Effector memory CD8-positive, alpha-beta T cell (primary cell): ENCODE measurements at regions not wholly inside any gene's neighbourhood (a gene's known extent, or its start where the extent isn't known, plus 50 kb on each side); places are given as distances from the start of the nearest gene placed in this dataset.

ENCODE experiments used
- ATAC-seq: fragments of 150-1000 bp; cut with Tn5 transposase; replicated peaks from 2 replicates; pipeline ENCODE4 v1.10.0; 2021; ENCODE audit warnings: mild to moderate bottlenecking, moderate library complexity
- DNase-seq, 3 experiments: peaks; one replicate each; pipeline ENCODE4 v3.0.0; 2021
- H3K27ac Mint-ChIP-seq, 2 donors: one replicate each; pipeline ENCODE4 v1.8.0; 2022; ENCODE audit warnings: mild to moderate bottlenecking in 2 of 2, mixed read lengths in 2 of 2, moderate library complexity in 2 of 2
- H3K27me3 Mint-ChIP-seq, 2 donors: one replicate each; pipeline ENCODE4 v1.8.0; 2022; ENCODE audit warnings: mixed read lengths in 2 of 2
- H3K36me3 Mint-ChIP-seq: one replicate; pipeline ENCODE4 v1.8.0; 2022; ENCODE audit warnings: mild to moderate bottlenecking, moderate library complexity, mixed read lengths; ENCODE audit not compliant: insufficient read depth
- H3K4me1 Mint-ChIP-seq, 2 donors: one replicate each; pipeline ENCODE4 v1.8.0; 2022; ENCODE audit warnings: low read depth in 2 of 2, mixed read lengths in 2 of 2
- H3K4me3 Mint-ChIP-seq, 2 donors: one replicate each; pipeline ENCODE4 v1.8.0; 2022; ENCODE audit warnings: mild to moderate bottlenecking in 2 of 2, mixed read lengths in 2 of 2, moderate library complexity in 2 of 2
- H3K9me3 Mint-ChIP-seq, 2 donors: one replicate each; pipeline ENCODE4 v1.8.0; 2022; ENCODE audit warnings: mixed read lengths in 2 of 2

DNA sequence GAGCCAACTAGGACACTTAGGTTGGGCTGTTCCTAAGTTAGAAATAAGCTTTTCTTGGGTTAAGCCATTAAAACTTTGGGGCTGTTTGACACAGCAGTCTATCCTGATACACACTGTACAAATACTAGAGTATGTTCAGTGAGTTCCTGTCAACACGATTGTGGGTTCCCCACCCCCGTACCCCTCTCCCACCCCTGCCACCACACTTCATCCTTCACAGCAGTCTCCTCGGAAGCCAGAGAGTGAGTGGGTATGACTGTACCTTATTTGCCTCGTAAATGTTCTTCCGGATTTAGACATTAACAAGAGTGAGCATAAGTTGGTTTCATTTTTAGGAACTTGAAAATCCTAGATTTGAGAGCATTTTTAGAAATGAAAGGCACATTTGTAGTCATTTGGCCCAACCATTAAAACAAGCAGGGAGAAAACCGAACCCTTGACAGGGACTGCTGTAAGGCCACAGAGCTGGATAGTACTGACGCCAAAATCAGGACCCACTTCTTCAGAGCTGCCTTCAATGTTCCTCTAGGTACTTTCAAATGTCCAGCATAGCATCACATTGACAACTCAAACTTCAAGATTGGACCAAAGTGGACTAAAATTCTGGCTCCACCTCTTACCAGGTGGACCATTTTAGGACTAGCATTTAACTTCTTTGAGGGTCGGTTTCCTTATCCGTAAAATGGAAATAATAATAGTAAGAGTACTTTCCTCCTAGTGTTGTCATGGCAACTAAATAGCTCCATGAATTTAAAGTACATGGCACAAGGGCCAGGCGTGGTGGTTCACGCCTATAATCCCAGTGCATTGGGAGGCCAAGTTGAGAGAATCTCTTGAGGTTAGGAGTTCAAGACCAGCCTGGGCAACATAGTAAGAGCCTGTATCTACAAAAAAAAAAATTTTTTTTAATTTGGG lies 166.3 kb upstream of the SERTAD2 start:
- ATAC-seq (peak; percentile 98), DNase-seq (peak in 2 of 3 experiments; percentile 9 to 22)
- Mint-ChIP-seq H3K27ac (peak overlapping the region; percentile 83 to 90), H3K36me3 (peaks cover 3% of the 10 kb centered on the region), H3K9me3 (no peaks in the 10 kb centered on the region), H3K4me1 (peaks cover 14 to 20% of the 10 kb centered on the region in 2 donors), H3K27me3 (no peaks in the 10 kb centered on the region), H3K4me3 (peak overlapping the region; percentile 41 to 50)

DNA sequence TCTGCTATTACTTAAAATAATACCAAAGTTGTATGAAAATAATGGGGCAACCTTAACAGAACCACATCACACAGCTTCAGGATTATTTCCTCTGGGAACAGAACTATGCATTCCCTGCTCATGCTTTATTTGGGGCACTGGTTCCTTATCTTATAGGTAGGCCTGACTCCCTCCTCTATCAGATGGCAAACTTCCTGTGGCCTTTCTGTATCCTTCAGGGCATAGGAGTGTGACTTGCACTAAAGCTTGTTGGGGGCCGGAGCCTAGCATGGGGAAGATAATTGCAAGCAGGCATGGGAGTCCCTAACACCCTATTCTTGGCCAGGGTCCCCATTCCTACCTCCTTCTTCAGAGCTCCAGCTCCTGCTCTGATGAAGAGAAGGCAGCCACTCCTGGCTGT lies 167.2 kb upstream of the SERTAD2 start:
- Mint-ChIP-seq H3K27ac (peak overlapping the region; percentile 83 to 90), H3K4me3 (no peak overlapping the region), H3K36me3 (peaks cover 3% of the 10 kb centered on the region), H3K4me1 (peaks cover 14 to 20% of the 10 kb centered on the region in 2 donors), H3K9me3 (no peaks in the 10 kb centered on the region), H3K27me3 (no peaks in the 10 kb centered on the region)
- DNase-seq (no peak), ATAC-seq (no peak)

DNA sequence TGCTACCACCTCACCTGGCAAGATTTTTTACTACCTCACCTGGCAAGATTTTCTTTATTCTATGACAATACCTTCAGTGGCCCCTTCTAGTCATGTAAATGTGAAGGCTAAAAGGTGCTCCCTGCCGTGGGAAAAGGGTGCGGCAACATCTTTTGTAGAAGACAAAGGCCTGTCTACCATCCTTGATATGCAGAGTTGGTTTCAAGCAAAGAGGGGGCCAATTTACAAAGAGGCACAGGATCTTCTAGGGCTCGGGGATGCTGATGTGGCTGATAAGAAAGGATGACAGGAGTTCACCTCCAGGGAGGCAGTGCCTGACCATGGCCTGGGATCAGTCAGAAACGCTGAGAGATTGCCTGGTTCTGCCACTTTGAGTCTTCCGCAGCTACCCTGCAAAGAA lies 165.4 kb upstream of the SLC1A4 start:
- Mint-ChIP-seq H3K27me3 (no peaks in the 10 kb centered on the region), H3K4me1 (peaks cover 9 to 12% of the 10 kb centered on the region in 2 donors), H3K27ac (no peak overlapping the region), H3K4me3 (no peak overlapping the region), H3K9me3 (no peaks in the 10 kb centered on the region), H3K36me3 (peaks cover under 1% of the 10 kb centered on the region)
- no peak for DNase-seq
- no peak for ATAC-seq

DNA sequence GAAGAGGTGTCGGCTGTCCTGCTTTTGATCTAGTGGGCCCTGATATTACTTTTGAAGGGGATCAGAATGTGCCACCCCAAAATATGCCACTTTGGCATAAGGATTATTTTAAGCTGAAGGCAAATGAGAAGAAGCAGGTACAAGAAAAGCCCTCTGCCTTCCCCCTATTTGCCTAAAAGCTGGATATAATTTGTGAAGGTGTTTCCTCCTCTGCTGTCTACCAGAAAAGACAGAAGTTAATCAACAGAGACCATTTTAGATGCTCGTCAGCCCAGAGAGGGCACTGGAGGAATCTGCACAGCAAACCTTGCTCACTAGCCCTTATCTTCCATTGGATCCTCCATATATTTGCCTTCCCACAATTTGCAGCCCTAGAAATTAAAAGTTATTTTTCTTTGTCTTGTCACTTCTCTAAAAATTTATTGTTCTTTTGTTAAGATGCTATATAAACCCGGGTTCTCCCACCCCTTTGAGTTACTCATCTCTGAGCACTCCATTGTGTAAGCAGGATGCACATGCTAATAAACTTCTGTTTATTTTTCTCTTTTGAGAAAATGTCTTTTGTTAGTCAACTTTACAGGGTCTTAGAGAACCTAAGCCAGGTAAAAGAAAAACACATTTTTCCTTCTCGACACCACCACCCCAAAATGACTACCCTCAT lies 163.2 kb upstream of the SLC1A4 start:
- no peaks in the 10 kb centered on the region for H3K27me3 Mint-ChIP-seq
- no peak overlapping the region for H3K4me3 Mint-ChIP-seq
- H3K9me3 Mint-ChIP-seq, result no peaks in the 10 kb centered on the region
- H3K4me1 Mint-ChIP-seq, result peaks cover under 1% of the 10 kb centered on the region in 2 donors
- H3K36me3 Mint-ChIP-seq, result peaks cover under 1% of the 10 kb centered on the region
- no peak overlapping the region for H3K27ac Mint-ChIP-seq
- ATAC-seq (no peak), DNase-seq (no peak)

DNA sequence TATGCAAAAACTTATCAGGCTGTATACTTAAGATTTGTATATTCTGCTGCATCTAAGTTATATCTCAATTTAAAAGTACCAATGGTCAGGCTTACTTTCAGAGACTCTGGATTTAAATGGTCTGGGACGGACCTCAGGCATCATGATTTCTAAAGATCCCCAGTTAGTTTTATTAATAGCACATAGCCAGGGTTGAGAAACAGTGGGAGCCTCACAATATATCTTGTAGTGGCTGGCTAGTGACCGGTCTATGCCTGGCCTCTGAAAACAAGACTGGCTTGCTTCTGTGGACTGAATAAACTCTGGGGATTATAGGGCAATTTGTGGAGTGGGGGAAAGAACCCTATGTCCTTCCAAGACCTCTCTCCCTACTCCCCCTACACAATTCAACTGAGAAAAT lies 162.5 kb upstream of the SLC1A4 start:
- no peak overlapping the region for H3K4me3 Mint-ChIP-seq
- H3K27me3 Mint-ChIP-seq, result no peaks in the 10 kb centered on the region
- peaks cover 6 to 8% of the 10 kb centered on the region in 2 donors for H3K4me1 Mint-ChIP-seq
- no peak for ATAC-seq
- no peak for DNase-seq
- peaks cover 3% of the 10 kb centered on the region for H3K36me3 Mint-ChIP-seq
- no peaks in the 10 kb centered on the region for H3K9me3 Mint-ChIP-seq
- H3K27ac Mint-ChIP-seq, result no peak overlapping the region

DNA sequence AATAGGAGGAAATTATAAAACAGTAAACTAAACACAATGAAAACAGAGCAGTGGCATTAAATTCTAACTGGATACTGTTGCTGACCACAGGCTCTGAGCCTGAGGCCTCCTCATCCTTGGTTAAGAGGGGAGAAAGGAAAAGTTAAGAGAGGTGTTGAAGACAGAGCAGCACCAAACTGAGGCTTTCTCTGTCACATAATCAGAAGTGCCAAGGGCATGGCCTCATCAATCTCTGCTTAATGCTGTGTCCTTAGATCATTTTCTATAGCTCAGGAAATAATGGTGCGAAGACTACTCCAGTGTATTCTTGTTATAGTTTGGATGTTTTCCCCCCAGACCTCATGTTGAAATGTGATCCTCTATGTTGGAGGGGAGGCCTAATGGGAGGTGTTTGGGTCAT lies 160.9 kb upstream of the SLC1A4 start:
- Mint-ChIP-seq H3K4me3 (no peak overlapping the region), H3K9me3 (no peaks in the 10 kb centered on the region), H3K36me3 (peaks cover 3% of the 10 kb centered on the region), H3K27me3 (peaks cover under 1 to 4% of the 10 kb centered on the region in 2 donors), H3K4me1 (peaks cover 6 to 8% of the 10 kb centered on the region in 2 donors), H3K27ac (no peak overlapping the region)
- DNase-seq (no peak), ATAC-seq (no peak)

DNA sequence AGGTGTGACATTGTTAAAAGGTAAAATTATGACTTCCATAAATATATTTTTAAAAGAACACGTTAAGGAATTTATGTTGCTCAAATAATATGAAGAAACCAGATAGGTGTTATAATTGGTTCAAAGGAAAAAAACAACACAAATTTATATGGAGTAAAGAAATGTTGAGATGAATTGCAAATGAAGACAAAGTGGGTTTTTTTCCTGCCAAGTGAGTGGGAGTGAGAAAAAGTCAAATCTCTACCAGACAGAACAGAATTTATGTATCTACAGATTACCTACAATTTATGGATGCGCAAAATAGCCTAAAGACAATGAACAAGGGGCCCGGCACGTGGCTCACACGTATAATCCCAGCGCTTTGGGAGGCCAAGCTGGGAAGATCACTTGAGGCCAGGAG lies 159.7 kb upstream of the SLC1A4 start:
- Mint-ChIP-seq H3K9me3 (no peaks in the 10 kb centered on the region), H3K27ac (no peak overlapping the region), H3K4me1 (peaks cover 6 to 8% of the 10 kb centered on the region in 2 donors), H3K27me3 (peaks cover 8 to 13% of the 10 kb centered on the region in 2 donors), H3K36me3 (peaks cover 3% of the 10 kb centered on the region), H3K4me3 (no peak overlapping the region)
- no peak for ATAC-seq
- DNase-seq, result no peak

DNA sequence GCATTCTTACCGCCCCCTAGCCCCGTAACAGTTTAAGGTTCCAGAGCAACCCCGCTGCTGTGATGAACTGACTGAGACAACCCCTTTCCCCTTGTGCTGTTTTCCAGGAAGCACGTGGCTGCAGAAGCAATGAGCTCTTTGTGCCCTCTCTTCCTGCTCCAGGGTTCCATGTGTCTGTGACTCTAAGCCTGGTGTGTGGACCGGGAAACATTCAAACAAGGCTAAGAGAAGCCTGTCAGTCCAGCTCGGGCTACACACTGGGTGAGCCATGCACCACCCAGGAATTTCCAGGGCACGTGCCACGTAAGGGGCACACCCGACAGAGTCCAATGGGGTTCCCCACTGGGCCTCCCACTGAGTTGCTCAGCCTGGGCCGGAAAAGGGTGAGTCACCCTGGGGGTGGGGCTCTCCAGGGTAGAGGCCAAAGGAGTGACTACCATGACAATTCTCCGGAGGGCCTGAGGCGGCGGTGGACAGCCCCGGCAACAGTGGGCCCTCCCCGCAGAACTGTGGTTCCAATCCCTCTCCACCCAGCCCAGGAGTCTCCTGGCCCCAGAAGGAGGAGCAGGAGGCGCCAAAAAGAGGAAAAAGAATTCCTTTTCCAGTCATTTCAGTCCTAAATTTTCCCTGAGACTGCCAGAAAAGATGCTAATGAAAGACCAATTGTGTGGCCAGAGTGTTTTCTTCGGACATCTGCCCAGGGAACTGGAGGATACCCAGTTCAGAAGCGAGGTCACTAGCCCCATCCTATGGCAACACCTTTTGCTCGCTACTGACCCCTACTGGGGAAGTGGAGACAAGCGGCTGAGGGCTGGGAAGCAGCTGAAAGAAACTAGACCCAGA lies 157.8 kb upstream of the SLC1A4 start:
- ATAC-seq (peak; percentile 95), DNase-seq (peak; percentile 84 to 87 (median 86))
- peak overlapping the region; percentile 18 to 72 for H3K27ac Mint-ChIP-seq
- H3K4me3 Mint-ChIP-seq, result peak overlapping the region; percentile 64 to 67
- peaks cover 6 to 8% of the 10 kb centered on the region in 2 donors for H3K4me1 Mint-ChIP-seq
- H3K36me3 Mint-ChIP-seq, result peaks cover 3% of the 10 kb centered on the region
- no peaks in the 10 kb centered on the region for H3K9me3 Mint-ChIP-seq
- peaks cover 8 to 23% of the 10 kb centered on the region in 2 donors for H3K27me3 Mint-ChIP-seq

DNA sequence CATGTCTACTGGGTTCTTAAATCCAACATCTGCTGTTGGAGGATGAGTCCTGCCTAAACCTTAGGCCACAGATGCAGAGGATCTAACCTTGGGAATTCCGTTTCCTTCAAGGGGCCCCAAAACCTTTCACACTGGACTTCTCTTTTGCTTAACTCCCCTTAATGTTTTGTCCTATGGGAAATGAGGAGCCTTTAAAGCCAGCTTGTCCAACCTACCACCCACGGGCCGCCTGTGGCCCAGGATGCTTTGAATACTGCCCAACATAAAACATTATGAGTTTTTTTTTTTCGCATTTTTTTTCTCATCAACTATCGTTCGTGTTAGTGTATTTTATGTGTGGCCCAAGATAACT lies 157.2 kb upstream of the SLC1A4 start:
- Mint-ChIP-seq H3K27me3 (peaks cover 8 to 23% of the 10 kb centered on the region in 2 donors), H3K4me3 (peak overlapping the region; percentile 64 to 67), H3K4me1 (peaks cover 6 to 8% of the 10 kb centered on the region in 2 donors), H3K36me3 (peaks cover 3% of the 10 kb centered on the region), H3K27ac (peak overlapping the region in 1 of 2 donors; percentile 72), H3K9me3 (no peaks in the 10 kb centered on the region)
- DNase-seq (no peak), ATAC-seq (no peak)

DNA sequence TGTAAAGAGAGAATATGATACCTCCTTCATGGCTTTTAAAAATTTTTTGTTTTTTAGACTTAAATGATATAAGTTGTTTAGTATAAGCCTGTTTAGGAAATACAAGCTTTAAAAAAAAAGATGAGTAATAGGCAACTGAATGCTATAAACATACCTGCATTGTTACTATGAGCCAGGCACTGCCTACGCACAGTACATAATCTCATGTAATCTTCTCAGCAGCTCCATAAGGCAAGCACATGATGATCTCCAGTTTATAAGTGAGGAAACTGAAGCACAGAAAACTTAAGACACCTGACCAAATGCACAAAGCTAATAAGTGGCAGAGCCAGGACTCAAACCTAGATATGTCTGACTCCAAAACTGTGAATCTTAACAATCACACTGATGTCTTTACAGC lies 156.3 kb upstream of the SLC1A4 start:
- DNase-seq (no peak), ATAC-seq (no peak)
- Mint-ChIP-seq H3K4me1 (peaks cover 6 to 8% of the 10 kb centered on the region in 2 donors), H3K4me3 (no peak overlapping the region), H3K27ac (no peak overlapping the region), H3K9me3 (no peaks in the 10 kb centered on the region), H3K36me3 (peaks cover 3% of the 10 kb centered on the region), H3K27me3 (peaks cover 8 to 23% of the 10 kb centered on the region in 2 donors)

DNA sequence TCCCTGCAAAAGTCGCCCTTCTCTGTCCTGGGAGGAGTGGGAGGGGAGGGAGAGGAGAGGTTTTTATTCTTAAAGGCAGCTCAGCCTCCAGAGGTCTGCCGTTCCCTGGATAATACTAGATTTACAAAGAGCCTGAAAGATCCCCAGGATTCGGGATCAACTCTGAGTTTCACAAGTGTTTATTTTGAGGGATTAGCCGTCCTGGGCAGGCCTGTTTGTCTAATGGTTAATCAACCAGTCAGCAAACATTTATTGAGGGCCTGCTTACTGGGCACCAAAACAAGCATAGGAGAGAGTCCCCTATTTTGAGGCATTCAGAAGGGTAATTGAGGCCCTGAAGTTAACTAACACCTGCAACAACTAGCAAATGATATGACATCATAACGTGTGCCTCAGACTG lies 152.6 kb upstream of the SLC1A4 start:
- Mint-ChIP-seq H3K9me3 (no peaks in the 10 kb centered on the region), H3K27ac (no peak overlapping the region), H3K4me3 (no peak overlapping the region), H3K36me3 (no peaks in the 10 kb centered on the region), H3K4me1 (peaks cover 1 to 3% of the 10 kb centered on the region in 2 donors), H3K27me3 (peaks cover 8 to 23% of the 10 kb centered on the region in 2 donors)
- DNase-seq (no peak), ATAC-seq (no peak)

DNA sequence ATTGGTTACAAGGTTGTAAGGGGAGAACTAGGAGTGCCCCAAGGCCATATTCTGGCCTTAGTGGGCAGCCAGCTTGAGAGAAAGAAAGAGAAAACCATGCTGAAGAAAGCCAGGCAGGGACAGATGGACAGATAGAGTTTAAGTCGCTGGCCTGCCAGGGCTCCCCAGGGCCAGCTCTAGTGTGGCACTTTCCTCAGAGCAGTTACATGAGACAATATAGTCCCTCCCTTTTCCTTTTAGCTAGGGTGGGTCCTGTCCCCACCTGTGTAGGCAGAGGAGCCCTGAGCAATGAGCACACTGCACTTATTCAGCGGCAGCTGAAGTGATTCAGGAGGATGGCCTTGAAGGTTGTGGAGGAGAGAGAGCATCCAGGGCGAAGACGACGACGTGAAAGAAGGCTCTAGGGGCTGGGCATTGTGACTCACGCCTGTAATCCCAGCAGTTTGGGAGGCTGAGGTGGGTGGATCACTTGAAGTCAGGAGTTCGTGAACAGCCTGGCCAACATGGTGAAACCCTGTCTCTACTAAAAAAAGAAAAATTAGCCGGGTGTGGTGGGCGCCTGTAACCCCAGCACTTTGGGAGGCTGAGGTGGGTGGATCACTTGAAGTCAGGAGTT lies 152.0 kb upstream of the SLC1A4 start:
- no peaks in the 10 kb centered on the region for H3K36me3 Mint-ChIP-seq
- ATAC-seq, result no peak
- no peaks in the 10 kb centered on the region for H3K9me3 Mint-ChIP-seq
- peaks cover 0 to 3% of the 10 kb centered on the region in 2 donors for H3K4me1 Mint-ChIP-seq
- H3K27ac Mint-ChIP-seq, result no peak overlapping the region
- no peak for DNase-seq
- H3K27me3 Mint-ChIP-seq, result peaks cover 8 to 23% of the 10 kb centered on the region in 2 donors
- H3K4me3 Mint-ChIP-seq, result no peak overlapping the region
